OCI-LY1 (cell line): ENCODE measurements at regions not wholly inside any gene's neighbourhood (a gene's known extent, or its start where the extent isn't known, plus 50 kb on each side); places are given as distances from the start of the nearest gene placed in this dataset.

Experiments
- H2AFZ ChIP-seq: fragments of 200-600 bp; sonication (generic), shearing (Covaris generic); 2 replicates; pipeline ENCODE4 v1.6.0; 2014; ENCODE audit warnings: antibody characterized with exemption, mild to moderate bottlenecking, low read length
- H3F3A ChIP-seq: fragments of 200-600 bp; sonication (generic), shearing (Covaris generic); 2 replicates; pipeline ENCODE4 v1.6.0; 2014; ENCODE audit warnings: mild to moderate bottlenecking, antibody characterized with exemption, low read length, moderate library complexity; ENCODE audit not compliant: insufficient read depth
- H3K27ac ChIP-seq: fragments of 200-600 bp; sonication (generic); 2 replicates; pipeline ENCODE4 v1.5.1; 2014; ENCODE audit warnings: low read length, mixed run types, mild to moderate bottlenecking, low read depth; ENCODE audit not compliant: poor library complexity, severe bottlenecking
- H3K27me3 ChIP-seq: fragments of 200-600 bp; sonication (generic); 2 replicates; pipeline ENCODE4 v1.6.0; 2014; ENCODE audit warnings: antibody characterized with exemption, mild to moderate bottlenecking, low read length, moderate library complexity; ENCODE audit not compliant: insufficient read depth
- H3K36me3 ChIP-seq: fragments of 200-600 bp; sonication (generic); 2 replicates; pipeline ENCODE4 v1.6.1; 2014; ENCODE audit warnings: mild to moderate bottlenecking, antibody characterized with exemption, low read length, moderate library complexity, mixed read lengths; ENCODE audit not compliant: insufficient read depth
- H3K4me1 ChIP-seq: fragments of 200-600 bp; sonication (generic); 2 replicates; pipeline ENCODE4 v1.5.1; 2014; ENCODE audit warnings: mild to moderate bottlenecking, low read length, moderate library complexity; ENCODE audit not compliant: insufficient read depth, severe bottlenecking
- H3K4me2 ChIP-seq: fragments of 200-600 bp; sonication (generic), shearing (Covaris generic); 2 replicates; pipeline ENCODE4 v1.6.1; 2014; ENCODE audit warnings: low read length
- H3K4me3 ChIP-seq: fragments of 200-600 bp; sonication (generic); 2 replicates; pipeline ENCODE4 v1.5.1; 2014; ENCODE audit warnings: low read length, low read depth, mild to moderate bottlenecking, mixed read lengths; ENCODE audit not compliant: poor library complexity, severe bottlenecking
- H3K79me2 ChIP-seq: fragments of 200-600 bp; shearing (Covaris generic); 2 replicates; pipeline ENCODE4 v1.6.1; 2016; ENCODE audit warnings: mixed run types, low read length, mixed read lengths; ENCODE audit not compliant: insufficient read depth
- H3K9ac ChIP-seq: fragments of 200-600 bp; sonication (generic), shearing (Covaris generic); 2 replicates; pipeline ENCODE4 v1.6.1; 2014; ENCODE audit warnings: mild to moderate bottlenecking, low read length, mixed read lengths
- H3K9me2 ChIP-seq: fragments of 200-600 bp; sonication (generic), shearing (Covaris generic); 2 replicates; pipeline ENCODE4 v1.6.1; 2014; ENCODE audit warnings: low read depth, mild to moderate bottlenecking, low read length, mixed read lengths
- H3K9me3 ChIP-seq: fragments of 200-600 bp; shearing (Covaris generic); 2 replicates; pipeline ENCODE4 v1.6.1; 2014; ENCODE audit warnings: low read length, mixed read lengths
- H4K20me1 ChIP-seq: fragments of 200-600 bp; sonication (generic), shearing (Covaris generic); 2 replicates; pipeline ENCODE4 v1.6.0; 2016; ENCODE audit warnings: mild to moderate bottlenecking, low read length; ENCODE audit not compliant: insufficient read depth
- CTCF ChIP-seq: fragments of 200-600 bp; sonication (generic), shearing (Covaris generic); IDR thresholded peaks from 2 replicates; pipeline ENCODE4 v1.5.1; 2017; ENCODE audit warnings: mild to moderate bottlenecking, antibody characterized with exemption, low read length, moderate library complexity, mixed read lengths
- EZH2 ChIP-seq: fragments of 200-600 bp; sonication (generic), shearing (Covaris generic); IDR thresholded peaks from 2 replicates; pipeline ENCODE4 v1.8.0; 2017; ENCODE audit warnings: borderline replicate concordance, mixed run types, mild to moderate bottlenecking, antibody characterized with exemption, low read length, moderate library complexity, mixed read lengths

- Histone ChIP-seq H3K36me3 (no peaks in the 10 kb centered on the region), H3K9me3 (no peaks in the 10 kb centered on the region), H3K9ac (no peak overlapping the region), H2AFZ (no peak overlapping the region), H3K4me3 (no peak overlapping the region), H3K27me3 (no peaks in the 10 kb centered on the region), H3K4me1 (no peaks in the 10 kb centered on the region), H3K4me2 (no peak overlapping the region), H4K20me1 (no peaks in the 10 kb centered on the region), H3K27ac (no peak overlapping the region), H3F3A (no peaks in the 10 kb centered on the region), H3K79me2 (no peaks in the 10 kb centered on the region), H3K9me2 (no peaks in the 10 kb centered on the region; the same call in 1 of the 2 replicates)
- TF ChIP-seq EZH2 (no peak), CTCF (no peak)
Observed at GRCh38 chr17:69769050-69769449, 306.0 kb upstream of the KCNJ16 start.

- H3K9me2 ChIP-seq, result no peaks in the 10 kb centered on the region; the same call in 1 of the 2 replicates
- H3K4me2 ChIP-seq, result no peak overlapping the region
Observed at GRCh38 chr17:69773081-69773480, 301.9 kb upstream of the KCNJ16 start.

GRCh38 chr17:69779378-69780214, 295.4 kb upstream of the KCNJ16 start:
- Histone ChIP-seq H3K9me3 (no peaks in the 10 kb centered on the region), H3K36me3 (no peaks in the 10 kb centered on the region), H3K9ac (no peak overlapping the region), H3K9me2 (no peaks in the 10 kb centered on the region), H3F3A (no peaks in the 10 kb centered on the region), H3K4me2 (no peak overlapping the region), H3K4me3 (no peak overlapping the region), H3K79me2 (no peaks in the 10 kb centered on the region), H3K4me1 (no peaks in the 10 kb centered on the region), H4K20me1 (no peaks in the 10 kb centered on the region), H3K27ac (no peak overlapping the region), H3K27me3 (no peaks in the 10 kb centered on the region), H2AFZ (no peak overlapping the region)
- no peak for TF ChIP-seq EZH2
- TF ChIP-seq CTCF, result no peak

More at GRCh38 chr17:69773081-69773480, 301.9 kb upstream of the KCNJ16 start:
- Histone ChIP-seq H3K4me3 (no peak overlapping the region), H3K79me2 (no peaks in the 10 kb centered on the region), H3K27ac (no peak overlapping the region), H3F3A (no peaks in the 10 kb centered on the region), H3K9me3 (no peaks in the 10 kb centered on the region), H3K9ac (no peak overlapping the region), H3K27me3 (no peaks in the 10 kb centered on the region), H2AFZ (no peak overlapping the region), H3K4me1 (no peaks in the 10 kb centered on the region), H3K36me3 (no peaks in the 10 kb centered on the region), H4K20me1 (no peaks in the 10 kb centered on the region)
- no peak for TF ChIP-seq EZH2
- no peak for TF ChIP-seq CTCF
